ENCODE measurements at regions not wholly inside any gene's neighbourhood (a gene's known extent, or its start where the extent isn't known, plus 50 kb on each side); places are given as distances from the start of the nearest gene placed in this dataset.

DNA sequence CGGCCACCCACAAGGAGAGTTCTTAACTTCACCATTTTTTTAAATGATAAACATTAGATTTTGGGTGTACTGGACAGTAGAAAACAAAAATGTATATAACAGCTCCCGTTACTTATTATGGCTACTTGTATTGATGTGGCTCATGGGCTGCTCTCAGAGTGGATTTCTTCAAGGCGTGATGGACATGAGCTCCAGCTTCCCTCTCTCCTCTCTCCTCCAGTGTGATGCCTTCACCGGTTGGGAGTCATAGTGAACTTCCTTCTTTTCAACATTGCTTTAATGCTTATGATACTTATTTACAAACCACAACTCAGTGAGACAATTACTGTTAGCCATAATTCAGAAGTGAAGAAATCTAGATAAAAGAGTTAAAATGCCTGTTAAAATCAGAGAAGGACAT lies 515.2 kb downstream of the RNF144A start:
- Histone ChIP-seq H3K4me3 (no peak overlapping the region), H3K36me3 (ENCODE audit: low read depth) (no peaks in the 10 kb centered on the region), H3K4me1 (ENCODE audit: low read depth) (no peaks in the 10 kb centered on the region), H3K9me3 (no peaks in the 10 kb centered on the region)
- TF ChIP-seq, protein P1, sequence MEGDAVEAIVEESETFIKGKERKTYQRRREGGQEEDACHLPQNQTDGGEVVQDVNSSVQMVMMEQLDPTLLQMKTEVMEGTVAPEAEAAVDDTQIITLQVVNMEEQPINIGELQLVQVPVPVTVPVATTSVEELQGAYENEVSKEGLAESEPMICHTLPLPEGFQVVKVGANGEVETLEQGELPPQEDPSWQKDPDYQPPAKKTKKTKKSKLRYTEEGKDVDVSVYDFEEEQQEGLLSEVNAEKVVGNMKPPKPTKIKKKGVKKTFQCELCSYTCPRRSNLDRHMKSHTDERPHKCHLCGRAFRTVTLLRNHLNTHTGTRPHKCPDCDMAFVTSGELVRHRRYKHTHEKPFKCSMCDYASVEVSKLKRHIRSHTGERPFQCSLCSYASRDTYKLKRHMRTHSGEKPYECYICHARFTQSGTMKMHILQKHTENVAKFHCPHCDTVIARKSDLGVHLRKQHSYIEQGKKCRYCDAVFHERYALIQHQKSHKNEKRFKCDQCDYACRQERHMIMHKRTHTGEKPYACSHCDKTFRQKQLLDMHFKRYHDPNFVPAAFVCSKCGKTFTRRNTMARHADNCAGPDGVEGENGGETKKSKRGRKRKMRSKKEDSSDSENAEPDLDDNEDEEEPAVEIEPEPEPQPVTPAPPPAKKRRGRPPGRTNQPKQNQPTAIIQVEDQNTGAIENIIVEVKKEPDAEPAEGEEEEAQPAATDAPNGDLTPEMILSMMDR (IDR thresholded peaks at IDR 0.05), result no peak
- intact Hi-C loops (cut with DNase I, micrococcal nuclease), result no loop called here
- ATAC-seq, result no peak
- no peak for DNase-seq

DNA sequence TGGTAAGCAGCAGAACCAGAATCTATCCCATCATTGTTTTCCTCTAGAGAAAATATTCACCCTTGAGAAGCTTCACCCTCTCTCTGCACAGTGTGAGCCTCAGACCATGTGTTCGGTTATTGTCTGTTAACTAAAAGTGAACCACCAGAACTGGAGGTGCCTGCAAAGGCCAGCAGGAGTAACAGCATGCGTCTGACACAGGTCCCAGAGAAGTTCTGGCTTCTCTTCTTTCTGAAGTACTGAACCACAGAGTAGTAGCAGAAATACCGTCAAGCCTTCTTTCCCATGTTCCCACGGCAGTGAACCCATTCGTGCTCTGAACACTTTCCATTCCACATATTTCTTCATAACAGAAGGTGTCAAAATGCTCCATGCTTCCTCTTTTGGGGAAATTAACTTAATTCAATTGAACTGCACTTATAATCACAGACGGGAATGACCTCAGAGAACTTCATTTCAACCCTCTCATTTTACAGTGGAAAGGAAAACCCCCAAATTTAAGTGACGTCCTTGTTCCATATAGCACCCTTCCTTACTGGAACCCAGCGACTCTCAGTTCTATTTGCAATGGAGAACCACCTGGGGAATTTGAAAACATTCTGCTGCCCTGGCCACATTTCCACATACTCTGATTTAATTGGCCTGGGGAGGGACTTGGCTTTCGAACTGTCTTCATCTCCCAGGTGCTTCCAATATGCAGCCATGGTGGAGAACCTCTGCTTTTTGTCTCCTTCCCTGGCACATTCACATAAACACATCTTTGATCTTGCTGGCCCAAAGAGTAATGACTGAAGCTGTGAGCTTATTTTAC lies 519.1 kb downstream of the RNF144A start:
- Histone ChIP-seq H3K4me3 (no peak overlapping the region), H3K9me3 (no peaks in the 10 kb centered on the region), H3K4me1 (ENCODE audit: low read depth) (no peaks in the 10 kb centered on the region), H3K36me3 (ENCODE audit: low read depth) (no peaks in the 10 kb centered on the region)
- intact Hi-C loops (cut with DNase I, micrococcal nuclease), result no loop called here
- DNase-seq, result no peak
- TF ChIP-seq, protein P1 (IDR thresholded peaks at IDR 0.05), result no peak
- no peak for ATAC-seq

DNA sequence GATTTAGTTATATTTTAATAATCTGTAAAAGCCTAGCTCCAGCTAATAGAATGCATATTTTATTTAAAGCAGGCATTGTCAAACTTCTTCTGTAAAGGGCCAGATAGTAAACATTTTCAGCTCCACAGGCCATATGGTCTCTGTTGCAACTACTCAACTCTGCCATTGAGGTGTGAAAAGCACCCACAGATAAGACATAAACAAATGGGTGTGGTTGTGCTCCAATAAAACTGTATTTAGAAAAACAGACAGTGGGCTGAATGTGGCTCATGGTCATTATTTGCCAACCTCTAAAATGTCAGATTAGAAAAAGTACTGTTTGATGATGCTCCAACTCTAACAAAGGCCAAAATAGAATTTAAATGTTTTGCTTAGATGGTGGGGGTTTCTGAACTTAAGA lies 519.9 kb downstream of the RNF144A start:
- no peaks in the 10 kb centered on the region for H3K9me3 ChIP-seq
- TF ChIP-seq, protein P1 (IDR thresholded peaks at IDR 0.05), result no peak
- H3K4me1 ChIP-seq (ENCODE audit: low read depth), result no peaks in the 10 kb centered on the region
- intact Hi-C loops (cut with DNase I, micrococcal nuclease), result no loop called here
- H3K4me3 ChIP-seq, result no peak overlapping the region
- DNase-seq (no peak), ATAC-seq (no peak)
- no peaks in the 10 kb centered on the region for H3K36me3 ChIP-seq (ENCODE audit: low read depth)

DNA sequence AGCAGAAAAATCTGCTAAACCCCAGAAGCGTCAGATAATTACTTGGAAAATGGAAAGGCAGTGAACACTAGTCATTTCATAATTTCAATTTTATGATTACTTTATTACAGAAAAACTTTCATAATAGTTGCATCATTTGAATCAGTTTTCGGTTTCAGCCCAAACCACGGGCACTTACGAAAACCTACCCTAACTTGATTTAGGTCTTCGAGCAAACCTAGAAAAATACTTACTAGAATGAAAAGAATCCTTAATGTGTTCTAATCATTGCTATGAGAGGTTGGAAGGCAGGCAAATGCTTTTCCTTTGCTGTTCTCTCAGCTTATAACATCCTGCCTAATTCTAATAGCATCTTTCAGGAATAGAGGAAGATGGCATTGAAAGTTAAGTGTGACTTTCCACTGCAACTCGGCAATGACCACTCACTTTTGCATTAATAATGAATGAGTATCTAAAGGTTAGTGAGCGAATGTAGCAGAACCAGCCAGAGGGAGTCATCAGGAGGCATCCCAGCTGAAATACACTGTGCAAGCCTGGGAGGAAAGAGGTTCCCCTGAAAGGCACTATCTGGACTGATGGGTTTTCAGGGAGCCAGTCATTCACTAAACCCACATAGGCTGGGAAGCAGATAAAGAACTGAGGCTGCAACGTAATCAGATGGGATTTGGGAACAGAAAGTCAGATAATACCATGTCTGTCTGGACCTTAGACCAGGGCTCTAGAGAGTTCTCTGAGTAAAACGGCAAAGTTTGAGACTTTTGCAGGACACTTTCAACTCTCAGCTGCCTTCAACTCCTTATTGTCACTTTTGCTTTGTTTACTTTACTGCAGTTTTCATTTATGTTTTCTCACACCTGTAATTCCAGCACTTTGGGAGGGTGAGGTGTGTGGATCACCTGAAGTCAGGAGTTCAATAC lies 520.8 kb downstream of the RNF144A start:
- Histone ChIP-seq H3K4me3 (no peak overlapping the region), H3K36me3 (ENCODE audit: low read depth) (no peaks in the 10 kb centered on the region), H3K9me3 (no peaks in the 10 kb centered on the region), H3K4me1 (ENCODE audit: low read depth) (no peaks in the 10 kb centered on the region)
- ATAC-seq, result no peak
- no peak for DNase-seq
- intact Hi-C loops (cut with DNase I, micrococcal nuclease), result no loop called here
- TF ChIP-seq, protein P1 (IDR thresholded peaks at IDR 0.05), result no peak

DNA sequence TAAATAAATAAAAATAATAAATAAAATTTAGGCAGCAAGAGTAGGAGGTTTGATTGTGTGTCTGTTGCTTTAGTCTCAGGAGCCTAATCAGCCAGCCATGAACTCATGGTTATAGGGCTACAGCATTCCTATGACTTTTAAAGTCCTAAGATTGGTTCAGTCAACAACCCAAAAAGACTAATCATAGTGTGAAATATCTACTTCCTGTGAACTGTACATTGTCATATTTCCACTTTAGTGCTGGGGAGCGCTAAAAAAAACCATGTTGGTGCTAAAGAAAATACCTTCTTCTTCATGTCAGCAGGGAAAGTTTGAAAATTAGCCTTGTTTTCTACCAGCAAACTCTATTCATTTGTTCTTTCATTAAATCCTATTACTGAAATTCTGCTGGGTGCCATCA lies 521.6 kb downstream of the RNF144A start:
- intact Hi-C loops (cut with DNase I, micrococcal nuclease), result no loop called here
- no peaks in the 10 kb centered on the region for H3K9me3 ChIP-seq
- ATAC-seq (no peak), DNase-seq (no peak)
- H3K36me3 ChIP-seq (ENCODE audit: low read depth), result no peaks in the 10 kb centered on the region
- no peaks in the 10 kb centered on the region for H3K4me1 ChIP-seq (ENCODE audit: low read depth)
- H3K4me3 ChIP-seq, result no peak overlapping the region
- TF ChIP-seq, protein P1 (IDR thresholded peaks at IDR 0.05), result no peak

Data from mucosa of descending colon (tissue), 3 donors.